NCI-H1105 (cell line): ENCODE measurements at regions not wholly inside any gene's neighbourhood (a gene's known extent, or its start where the extent isn't known, plus 50 kb on each side); places are given as distances from the start of the nearest gene placed in this dataset.
"Not testable (repeated sequence)": the region's sequence is repeated elsewhere in the genome, so short reads cannot be mapped to it uniquely, and the experiment has no call there.

Experiments used
- DNase-seq: peaks from one replicate; lab custom pipeline; 2025; lab: John Stamatoyannopoulos, UW

- DNase-seq: no peak
Observed at GRCh38 chr2:83378921-83379320, 1080.2 kb downstream of the SUCLG1 start.

GRCh38 chr2:83376731-83377130, 1082.3 kb downstream of the SUCLG1 start:
- no peak for DNase-seq

GRCh38 chr2:83370419-83370762, 1088.7 kb downstream of the SUCLG1 start:
- no peak for DNase-seq

- no peak for DNase-seq
Observed at GRCh38 chr2:83369601-83370418, 1089.3 kb downstream of the SUCLG1 start.

- no peak for DNase-seq
Observed at GRCh38 chr2:83368916-83369315, 1090.2 kb downstream of the SUCLG1 start.

- no peak for DNase-seq
Observed at GRCh38 chr2:83368461-83368860, 1090.6 kb downstream of the SUCLG1 start.

- DNase-seq: no peak
Observed at GRCh38 chr2:83365476-83365875, 1093.6 kb downstream of the SUCLG1 start.

- no peak for DNase-seq
Observed at GRCh38 chr2:83364264-83364663, 1094.8 kb downstream of the SUCLG1 start.

- DNase-seq: not testable (repeated sequence)
Observed at GRCh38 chr2:83363138-83363537, 1095.9 kb downstream of the SUCLG1 start.

- no peak for DNase-seq
Observed at GRCh38 chr2:83359336-83359735, 1099.7 kb downstream of the SUCLG1 start.

- no peak for DNase-seq
Observed at GRCh38 chr2:83342860-83343329, 1116.2 kb downstream of the SUCLG1 start.

GRCh38 chr2:83340424-83340823, 1118.7 kb downstream of the SUCLG1 start:
- no peak for DNase-seq

- DNase-seq: not testable (repeated sequence)
Observed at GRCh38 chr2:83339942-83340341, 1119.1 kb downstream of the SUCLG1 start.

- DNase-seq: no peak
Observed at GRCh38 chr2:83331810-83332209, 1127.3 kb downstream of the SUCLG1 start.

- no peak for DNase-seq
Observed at GRCh38 chr2:83323038-83323437, 1136.0 kb downstream of the SUCLG1 start.

GRCh38 chr2:83320053-83320452, 1139.0 kb downstream of the SUCLG1 start:
- no peak for DNase-seq

GRCh38 chr2:83305758-83306378, 1153.2 kb downstream of the SUCLG1 start:
- no peak for DNase-seq

- no peak for DNase-seq
Observed at GRCh38 chr2:83291083-83291482, 1168.0 kb downstream of the SUCLG1 start.

- DNase-seq: no peak
Observed at GRCh38 chr2:83282841-83283240, 1176.2 kb downstream of the SUCLG1 start.

- no peak for DNase-seq
Observed at GRCh38 chr2:83282043-83282795, 1176.9 kb downstream of the SUCLG1 start.

GRCh38 chr2:83280391-83280790, 1178.7 kb downstream of the SUCLG1 start:
- DNase-seq: no peak

GRCh38 chr2:83273322-83273721, 1185.8 kb downstream of the SUCLG1 start:
- DNase-seq: no peak
